ENCODE measurements at regions not wholly inside any gene's neighbourhood (a gene's known extent, or its start where the extent isn't known, plus 50 kb on each side); places are given as distances from the start of the nearest gene placed in this dataset.

DNA sequence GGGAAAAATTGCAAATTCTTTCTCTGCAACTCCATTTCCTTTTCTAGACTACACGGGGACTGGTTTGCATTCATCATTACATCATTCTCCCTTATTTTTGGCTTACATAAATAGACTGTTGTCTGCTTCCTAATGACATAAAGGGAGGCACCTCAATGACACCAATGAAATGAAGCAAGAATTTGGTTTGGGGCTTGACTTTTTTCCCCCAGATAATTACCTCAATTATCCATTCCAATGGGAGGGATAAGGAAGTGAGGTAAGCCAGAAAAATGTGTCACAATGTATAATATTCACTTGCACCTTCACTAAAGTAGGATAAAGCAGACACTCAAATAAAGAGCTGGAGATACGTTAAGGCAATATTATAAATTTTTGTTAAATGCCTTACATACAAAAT is 240.6 kb upstream of the GRIP1 start:
- DNase-seq (ENCODE audit: low spot score, unreplicated experiment) = no peak
- Mint-ChIP-seq H3K27me3 (no peaks in the 10 kb centered on the region), H3K4me3 (ENCODE audit: low read depth) (no peak overlapping the region), H3K36me3 (ENCODE audit: insufficient read depth) (no peaks in the 10 kb centered on the region), H3K4me1 (ENCODE audit: low read depth) (peaks cover 7% of the 10 kb centered on the region), H3K27ac (no peak overlapping the region), H3K9me3 (ENCODE audit: low read depth) (peaks cover 3% of the 10 kb centered on the region)
- TF ChIP-seq, protein P1, sequence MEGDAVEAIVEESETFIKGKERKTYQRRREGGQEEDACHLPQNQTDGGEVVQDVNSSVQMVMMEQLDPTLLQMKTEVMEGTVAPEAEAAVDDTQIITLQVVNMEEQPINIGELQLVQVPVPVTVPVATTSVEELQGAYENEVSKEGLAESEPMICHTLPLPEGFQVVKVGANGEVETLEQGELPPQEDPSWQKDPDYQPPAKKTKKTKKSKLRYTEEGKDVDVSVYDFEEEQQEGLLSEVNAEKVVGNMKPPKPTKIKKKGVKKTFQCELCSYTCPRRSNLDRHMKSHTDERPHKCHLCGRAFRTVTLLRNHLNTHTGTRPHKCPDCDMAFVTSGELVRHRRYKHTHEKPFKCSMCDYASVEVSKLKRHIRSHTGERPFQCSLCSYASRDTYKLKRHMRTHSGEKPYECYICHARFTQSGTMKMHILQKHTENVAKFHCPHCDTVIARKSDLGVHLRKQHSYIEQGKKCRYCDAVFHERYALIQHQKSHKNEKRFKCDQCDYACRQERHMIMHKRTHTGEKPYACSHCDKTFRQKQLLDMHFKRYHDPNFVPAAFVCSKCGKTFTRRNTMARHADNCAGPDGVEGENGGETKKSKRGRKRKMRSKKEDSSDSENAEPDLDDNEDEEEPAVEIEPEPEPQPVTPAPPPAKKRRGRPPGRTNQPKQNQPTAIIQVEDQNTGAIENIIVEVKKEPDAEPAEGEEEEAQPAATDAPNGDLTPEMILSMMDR (IDR thresholded peaks at IDR 0.05; ENCODE audit: unreplicated experiment) = no peak

DNA sequence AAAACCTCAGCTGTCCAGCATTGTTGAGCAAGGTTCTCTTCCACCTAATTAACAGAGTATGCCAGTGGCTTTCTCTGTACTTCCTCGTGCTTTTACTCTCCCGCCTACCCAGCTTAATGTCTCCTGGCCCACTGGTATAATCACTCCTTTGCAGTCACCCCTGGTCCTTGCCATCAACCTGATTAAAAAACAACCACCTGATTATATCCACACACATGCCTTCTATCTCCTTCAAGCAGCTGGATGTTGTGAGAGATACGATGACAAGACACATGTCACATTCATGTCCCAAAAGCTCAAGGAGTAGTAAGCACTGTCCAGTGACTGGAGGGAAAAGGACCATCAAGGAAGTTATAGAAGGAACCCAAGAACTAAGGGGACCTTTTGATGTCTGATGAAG is 241.3 kb upstream of the GRIP1 start:
- H3K27me3 Mint-ChIP-seq = no peaks in the 10 kb centered on the region
- no peak for DNase-seq (ENCODE audit: low spot score, unreplicated experiment)
- peaks cover 3% of the 10 kb centered on the region for H3K9me3 Mint-ChIP-seq (ENCODE audit: low read depth)
- H3K4me3 Mint-ChIP-seq (ENCODE audit: low read depth) = no peak overlapping the region
- TF ChIP-seq, protein P1 (IDR thresholded peaks at IDR 0.05; ENCODE audit: unreplicated experiment) = no peak
- peaks cover 1% of the 10 kb centered on the region for H3K36me3 Mint-ChIP-seq (ENCODE audit: insufficient read depth)
- no peak overlapping the region for H3K27ac Mint-ChIP-seq
- H3K4me1 Mint-ChIP-seq (ENCODE audit: low read depth) = peaks cover 7% of the 10 kb centered on the region

DNA sequence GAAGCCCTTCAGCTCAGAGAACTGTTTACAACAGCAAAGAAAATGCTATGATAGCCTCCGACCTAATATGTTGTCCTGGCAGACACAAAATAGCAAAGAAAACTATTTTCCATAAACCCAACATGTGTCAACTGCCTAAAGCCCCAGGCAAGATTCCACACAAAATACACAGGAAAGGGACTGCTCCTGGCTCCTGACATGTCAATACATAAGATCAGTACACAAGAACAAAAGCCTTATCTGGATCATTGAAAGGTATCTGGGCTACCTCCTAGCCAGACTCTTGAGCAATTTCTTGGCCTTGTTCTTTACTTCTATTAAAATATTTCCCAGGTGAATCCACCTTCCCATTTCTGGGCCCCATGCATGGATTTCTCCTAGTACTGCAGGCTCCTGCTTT is 242.3 kb upstream of the GRIP1 start:
- peaks cover 2% of the 10 kb centered on the region for H3K36me3 Mint-ChIP-seq (ENCODE audit: insufficient read depth)
- H3K27ac Mint-ChIP-seq = no peak overlapping the region

DNA sequence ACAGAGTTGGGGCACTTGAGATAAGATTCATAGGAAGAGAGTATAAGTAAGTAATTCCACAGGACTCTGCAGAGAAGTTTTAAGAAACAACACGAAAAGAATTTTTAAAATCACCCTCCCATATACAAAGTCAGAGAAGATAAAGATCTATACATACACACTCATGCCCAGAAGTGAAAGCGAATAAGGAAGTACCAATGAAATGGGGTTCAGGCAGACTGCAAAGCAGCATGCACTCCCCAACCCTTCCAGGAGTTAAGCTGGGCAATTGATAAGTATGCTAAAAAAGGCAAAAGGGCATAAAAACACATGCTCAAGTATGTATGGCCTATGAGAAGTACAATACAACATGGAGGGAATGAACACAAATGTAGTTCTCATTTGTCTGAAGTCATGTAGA is 246.2 kb upstream of the GRIP1 start:
- DNase-seq (ENCODE audit: low spot score, unreplicated experiment) = no peak
- no peak overlapping the region for H3K4me3 Mint-ChIP-seq (ENCODE audit: low read depth)
- peaks cover 2% of the 10 kb centered on the region for H3K36me3 Mint-ChIP-seq (ENCODE audit: insufficient read depth)
- H3K27me3 Mint-ChIP-seq = no peaks in the 10 kb centered on the region
- TF ChIP-seq, protein P1 (IDR thresholded peaks at IDR 0.05; ENCODE audit: unreplicated experiment) = no peak
- H3K4me1 Mint-ChIP-seq (ENCODE audit: low read depth) = peaks cover 12% of the 10 kb centered on the region
- H3K9me3 Mint-ChIP-seq (ENCODE audit: low read depth) = peaks cover 3% of the 10 kb centered on the region
- H3K27ac Mint-ChIP-seq = no peak overlapping the region

More for the DNA sequence above, 242.3 kb upstream of the GRIP1 start:
- Mint-ChIP-seq H3K9me3 (ENCODE audit: low read depth) (peaks cover 3% of the 10 kb centered on the region), H3K4me1 (ENCODE audit: low read depth) (peaks cover 7% of the 10 kb centered on the region), H3K27me3 (no peaks in the 10 kb centered on the region), H3K4me3 (ENCODE audit: low read depth) (no peak overlapping the region)
- TF ChIP-seq, protein P1 (IDR thresholded peaks at IDR 0.05; ENCODE audit: unreplicated experiment) = no peak
- no peak for DNase-seq (ENCODE audit: low spot score, unreplicated experiment)

DNA sequence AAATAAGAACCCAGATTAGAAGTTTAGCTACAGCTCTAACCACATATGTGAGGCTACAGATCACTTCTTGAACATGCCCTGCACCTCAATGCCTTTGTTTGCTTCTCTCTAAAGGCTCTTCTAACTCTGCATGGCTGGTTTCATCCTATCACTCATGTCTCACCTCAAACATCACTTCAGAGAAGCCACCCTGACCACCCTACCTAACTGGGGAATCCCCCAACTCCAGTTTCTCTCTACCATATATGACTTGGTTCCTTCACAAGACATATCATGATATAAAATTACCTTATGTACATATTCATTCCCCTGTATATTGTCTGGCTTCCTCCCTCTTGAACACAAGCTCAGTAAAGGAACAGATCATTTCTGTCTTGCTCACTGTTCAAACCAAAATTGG is 250.2 kb upstream of the GRIP1 start:
- Mint-ChIP-seq H3K27ac (no peak overlapping the region), H3K4me1 (ENCODE audit: low read depth) (peaks cover 7% of the 10 kb centered on the region), H3K27me3 (no peaks in the 10 kb centered on the region), H3K9me3 (ENCODE audit: low read depth) (no peaks in the 10 kb centered on the region), H3K36me3 (ENCODE audit: insufficient read depth) (peaks cover 2% of the 10 kb centered on the region), H3K4me3 (ENCODE audit: low read depth) (no peak overlapping the region)
- no peak for DNase-seq (ENCODE audit: low spot score, unreplicated experiment)
- TF ChIP-seq, protein P1 (IDR thresholded peaks at IDR 0.05; ENCODE audit: unreplicated experiment) = no peak
